ENCODE measurements at regions not wholly inside any gene's neighbourhood (a gene's known extent, or its start where the extent isn't known, plus 50 kb on each side); places are given as distances from the start of the nearest gene placed in this dataset.

GRCh38 chr1:88457197-88457596 is 226.9 kb upstream of the PKN2 start:
- Histone ChIP-seq H3K4me1 (no peaks in the 10 kb centered on the region), H3K4me3 (no peak overlapping the region), H3K27ac (no peak overlapping the region), H3K9me3 (no peaks in the 10 kb centered on the region), H3K27me3 (no peaks in the 10 kb centered on the region), H3K36me3 (no peaks in the 10 kb centered on the region)
- DNase-seq (ENCODE audit: low spot score in 2 of 2), result no peak
- intact Hi-C loops (cut with DNase I), result no loop called here
- no peak for TF ChIP-seq CTCF (IDR thresholded peaks at IDR 0.05)

GRCh38 chr1:88461007-88461406 is 223.1 kb upstream of the PKN2 start:
- no peaks in the 10 kb centered on the region for H3K4me1 ChIP-seq
- TF ChIP-seq CTCF (IDR thresholded peaks at IDR 0.05), result no peak
- no peak overlapping the region for H3K4me3 ChIP-seq
- H3K27me3 ChIP-seq, result no peaks in the 10 kb centered on the region
- no peak for DNase-seq (ENCODE audit: low spot score in 2 of 2)
- no peaks in the 10 kb centered on the region for H3K36me3 ChIP-seq
- no peaks in the 10 kb centered on the region for H3K9me3 ChIP-seq
- H3K27ac ChIP-seq, result no peak overlapping the region
- intact Hi-C loops (cut with DNase I), result no loop called here

GRCh38 chr1:88462096-88462487 is 222.0 kb upstream of the PKN2 start:
- Histone ChIP-seq H3K27ac (no peak overlapping the region), H3K9me3 (no peaks in the 10 kb centered on the region), H3K36me3 (no peaks in the 10 kb centered on the region), H3K4me1 (no peaks in the 10 kb centered on the region), H3K27me3 (no peaks in the 10 kb centered on the region), H3K4me3 (peak overlapping the region; percentile 39 to 58)
- no peak for DNase-seq (ENCODE audit: low spot score in 2 of 2)
- no peak for TF ChIP-seq CTCF (IDR thresholded peaks at IDR 0.05)
- intact Hi-C loops (cut with DNase I), result no loop called here

- Histone ChIP-seq H3K4me1 (no peaks in the 10 kb centered on the region), H3K4me3 (peak overlapping the region; percentile 39 to 58), H3K9me3 (no peaks in the 10 kb centered on the region), H3K36me3 (no peaks in the 10 kb centered on the region), H3K27me3 (no peaks in the 10 kb centered on the region), H3K27ac (no peak overlapping the region)
- intact Hi-C loops (cut with DNase I), result no loop called here
- no peak for TF ChIP-seq CTCF (IDR thresholded peaks at IDR 0.05)
- DNase-seq (ENCODE audit: low spot score in 2 of 2), result no peak
Measured at GRCh38 chr1:88462488-88463261, 221.4 kb upstream of the PKN2 start.

- H3K4me3 ChIP-seq, result no peak overlapping the region
- intact Hi-C loops (cut with DNase I), result no loop called here
- no peaks in the 10 kb centered on the region for H3K4me1 ChIP-seq
- H3K36me3 ChIP-seq, result no peaks in the 10 kb centered on the region
- no peak for DNase-seq (ENCODE audit: low spot score in 2 of 2)
- H3K27me3 ChIP-seq, result no peaks in the 10 kb centered on the region
- H3K27ac ChIP-seq, result no peak overlapping the region
- TF ChIP-seq CTCF (IDR thresholded peaks at IDR 0.05), result no peak
- no peaks in the 10 kb centered on the region for H3K9me3 ChIP-seq
Measured at GRCh38 chr1:88463401-88463985, 220.6 kb upstream of the PKN2 start.

Measured in ascending aorta (tissue), 2 donors.